H9 (cell line): ENCODE measurements at regions not wholly inside any gene's neighbourhood (a gene's known extent, or its start where the extent isn't known, plus 50 kb on each side); places are given as distances from the start of the nearest gene placed in this dataset.

Source experiments
- DNase-seq: peaks from one replicate; pipeline ENCODE4 v3.0.0-alpha.2; 2017
- H2AFZ ChIP-seq: one replicate; pipeline ENCODE4 v1.6.1; 2013; ENCODE audit warnings: mild to moderate bottlenecking, low read length, control low read depth, moderate library complexity
- H2AK5ac ChIP-seq: 2 replicates; pipeline ENCODE4 v1.6.1; 2013; ENCODE audit warnings: low read length, control low read depth, mixed read lengths; ENCODE audit not compliant: insufficient read length
- H2BK120ac ChIP-seq: one replicate; pipeline ENCODE4 v1.6.1; 2013; ENCODE audit warnings: low read depth, mild to moderate bottlenecking, low read length, control low read depth, inconsistent platforms; ENCODE audit not compliant: poor library complexity, severe bottlenecking
- H2BK12ac ChIP-seq: 2 replicates; pipeline ENCODE4 v1.6.1; 2013; ENCODE audit warnings: low read length, control low read depth, mixed read lengths, low read depth; ENCODE audit not compliant: insufficient read length
- H2BK15ac ChIP-seq: 2 replicates; pipeline ENCODE4 v1.6.1; 2013; ENCODE audit warnings: low read depth, low read length, control low read depth
- H2BK20ac ChIP-seq: one replicate; pipeline ENCODE4 v1.6.1; 2013; ENCODE audit warnings: low read depth, mild to moderate bottlenecking, low read length, control low read depth, inconsistent platforms; ENCODE audit not compliant: poor library complexity, severe bottlenecking
- H2BK5ac ChIP-seq: 2 replicates; pipeline ENCODE4 v1.6.1; 2013; ENCODE audit warnings: low read length, control low read depth, mixed read lengths; ENCODE audit not compliant: insufficient read length
- H3K14ac ChIP-seq: 2 replicates; pipeline ENCODE4 v1.6.1; 2013; ENCODE audit warnings: low read length, control low read depth; ENCODE audit not compliant: insufficient read depth
- H3K18ac ChIP-seq: 2 replicates; pipeline ENCODE4 v1.6.1; 2013; ENCODE audit warnings: low read depth, mild to moderate bottlenecking, mixed read lengths, low read length, control low read depth; ENCODE audit not compliant: insufficient read length
- H3K23ac ChIP-seq: 2 replicates; pipeline ENCODE4 v1.6.1; 2013; ENCODE audit warnings: low read length, control low read depth, mixed read lengths, low read depth; ENCODE audit not compliant: insufficient read length
- H3K23me2 ChIP-seq: 2 replicates; pipeline ENCODE4 v1.6.1; 2013; ENCODE audit warnings: low read depth, mild to moderate bottlenecking, mixed read lengths, low read length, control low read depth; ENCODE audit not compliant: insufficient read length, poor library complexity, severe bottlenecking
- H3K27ac ChIP-seq: 2 replicates; pipeline ENCODE4 v1.5.1; 2013; ENCODE audit warnings: low read length, control low read depth, mixed read lengths, low read depth; ENCODE audit not compliant: insufficient read length
- H3K27me3 ChIP-seq: 2 replicates; pipeline ENCODE4 v1.6.1; 2013; ENCODE audit warnings: low read length, control low read depth, inconsistent platforms; ENCODE audit not compliant: insufficient read depth
- H3K4ac ChIP-seq: 2 replicates; pipeline ENCODE4 v1.6.1; 2013; ENCODE audit warnings: low read depth, mild to moderate bottlenecking, control low read depth, inconsistent platforms, low read length, moderate library complexity
- H3K4me1 ChIP-seq: 2 replicates; pipeline ENCODE4 v1.6.1; 2013; ENCODE audit warnings: low read length, control low read depth, inconsistent platforms; ENCODE audit not compliant: insufficient read depth
- H3K4me2 ChIP-seq: 2 replicates; pipeline ENCODE4 v1.6.1; 2013; ENCODE audit warnings: low read length, control low read depth, mixed read lengths; ENCODE audit not compliant: insufficient read length, insufficient read depth
- H3K56ac ChIP-seq: 2 replicates; pipeline ENCODE4 v1.6.1; 2013; ENCODE audit warnings: low read depth, mild to moderate bottlenecking, mixed read lengths, low read length, control low read depth; ENCODE audit not compliant: insufficient read length
- H3K79me1 ChIP-seq: 2 replicates; pipeline ENCODE4 v1.6.1; 2013; ENCODE audit warnings: low read depth, mild to moderate bottlenecking, moderate library complexity, low read length, control low read depth, inconsistent platforms; ENCODE audit not compliant: insufficient read depth, poor library complexity, severe bottlenecking
- H3K79me2 ChIP-seq: 2 replicates; pipeline ENCODE4 v1.6.1; 2013; ENCODE audit warnings: low read length, control low read depth, inconsistent platforms; ENCODE audit not compliant: insufficient read depth
- H3K9ac ChIP-seq: 2 replicates; pipeline ENCODE4 v1.6.1; 2013; ENCODE audit warnings: low read length, control low read depth, mixed read lengths; ENCODE audit not compliant: insufficient read length; ENCODE audit errors: extremely low read depth
- H3K9me3 ChIP-seq: one replicate; pipeline ENCODE4 v1.6.1; 2013; ENCODE audit warnings: low read depth, low read length, inconsistent platforms; ENCODE audit not compliant: control insufficient read depth
- H3T11ph ChIP-seq: one replicate; pipeline ENCODE4 v1.6.1; 2013; ENCODE audit warnings: mild to moderate bottlenecking, low read length, control low read depth, inconsistent platforms
- H4K20me1 ChIP-seq: one replicate; pipeline ENCODE4 v1.6.1; 2013; ENCODE audit not compliant: control insufficient read depth, insufficient read length, insufficient read depth
- H4K5ac ChIP-seq: 2 replicates; pipeline ENCODE4 v1.6.1; 2013; ENCODE audit warnings: low read depth, mild to moderate bottlenecking, mixed read lengths, low read length, control low read depth; ENCODE audit not compliant: insufficient read length
- H4K8ac ChIP-seq: replicated peaks from 2 replicates; pipeline ENCODE4 v1.6.1; 2013; ENCODE audit warnings: low read length, control low read depth, mixed read lengths, low read depth; ENCODE audit not compliant: insufficient read length
- H4K91ac ChIP-seq: 2 replicates; pipeline ENCODE4 v1.6.1; 2013; ENCODE audit warnings: low read depth, mild to moderate bottlenecking, moderate library complexity, mixed read lengths, low read length, control low read depth; ENCODE audit not compliant: insufficient read length
- H3K27ac Mint-ChIP-seq, 3 experiments: 2 replicates in 2 of 3; 3 replicates in 1 of 3; pipeline ENCODE4 v1.8.0; 2020 to 2021; ENCODE audit warnings: mixed read lengths in 3 of 3, mild to moderate bottlenecking in 1 of 3, moderate library complexity in 1 of 3
- H3K27me3 Mint-ChIP-seq: 2 replicates; pipeline ENCODE4 v1.8.0; 2021; ENCODE audit warnings: low read depth, mild to moderate bottlenecking, moderate library complexity, mixed read lengths
- H3K36me3 Mint-ChIP-seq, 3 experiments: 2 replicates in 2 of 3; 3 replicates in 1 of 3; pipeline ENCODE4 v1.8.0; 2020 to 2021; ENCODE audit warnings: low read depth in 3 of 3, mixed read lengths in 3 of 3; ENCODE audit not compliant: insufficient read depth in 1 of 3
- H3K4me1 Mint-ChIP-seq, 2 experiments: 2 replicates each; pipeline ENCODE4 v1.8.0; 2020; ENCODE audit warnings: mixed read lengths in 2 of 2
- H3K4me3 Mint-ChIP-seq, 2 experiments: 2 replicates in 1 of 2; 3 replicates in 1 of 2; pipeline ENCODE4 v1.8.0; 2020 to 2021; ENCODE audit warnings: mild to moderate bottlenecking in 2 of 2, mixed read lengths in 2 of 2, moderate library complexity in 1 of 2
- H3K9me3 Mint-ChIP-seq, 2 experiments: 2 replicates in 1 of 2; 3 replicates in 1 of 2; pipeline ENCODE4 v1.8.0; 2020; ENCODE audit warnings: mild to moderate bottlenecking in 2 of 2, mixed read lengths in 2 of 2, moderate library complexity in 1 of 2
- WGBS: extraction: QIAGEN DNeasy Blood & Tissue Kit; methylation state at CpG from one replicate; pipeline ENCODE4 v1.1.7; 2013; ENCODE audit warnings: missing lambda C conversion rate, low lambda C conversion rate, mixed read lengths; ENCODE audit not compliant: insufficient read length; ENCODE audit errors: extremely low coverage; 5-methylcytosine and 5-hydroxymethylcytosine counted together
- TF ChIP-seq, protein P1 (sequence below): fragments of 200-600 bp; sonication (generic); conservative IDR thresholded peaks from 3 replicates; pipeline ENCODE4 v1.8.0; 2021; ENCODE audit warnings: antibody characterized with exemption, mild to moderate bottlenecking

DNA sequence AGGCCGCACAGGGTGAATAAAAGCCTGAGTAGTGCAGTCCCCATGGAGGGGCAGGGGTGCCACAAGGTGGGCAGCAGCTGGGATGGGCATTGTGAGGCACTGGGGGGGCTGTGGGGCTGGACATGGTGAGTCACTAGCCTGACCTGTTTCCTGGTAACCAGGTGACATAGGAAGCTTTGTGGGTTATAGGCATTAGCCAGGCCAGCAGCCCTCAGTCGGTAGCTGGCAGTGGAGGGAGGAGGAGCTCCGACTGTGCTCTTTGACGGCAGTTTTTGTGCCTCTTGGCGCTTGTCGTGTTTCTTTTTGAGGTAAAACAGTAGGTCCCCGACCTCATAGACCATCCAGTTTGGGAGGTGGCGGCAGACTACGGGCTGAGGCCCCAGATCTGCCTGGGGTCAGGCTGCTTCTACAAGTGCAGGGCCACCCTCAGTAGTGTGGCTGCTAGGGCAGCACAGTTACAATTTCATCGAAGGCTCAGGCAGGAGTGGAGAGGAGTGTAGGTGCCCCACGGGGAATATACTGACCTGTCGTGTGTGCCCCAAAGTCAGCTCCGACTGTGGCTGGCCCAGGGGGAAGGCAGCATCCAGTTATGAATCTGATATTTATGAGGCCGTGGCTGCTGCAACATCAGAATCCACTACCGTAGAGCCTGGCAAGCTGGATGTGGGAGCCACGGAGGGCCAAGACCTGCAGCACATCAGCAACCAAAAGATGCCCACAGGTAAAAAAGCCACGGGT lies 107.7 kb downstream of the CRYBB2 start:
- Histone ChIP-seq H3K79me1 (no peaks in the 10 kb centered on the region), H3K27ac (no peak overlapping the region), H4K8ac (no peak overlapping the region), H3K27me3 (no peaks in the 10 kb centered on the region), H2BK5ac (no peak overlapping the region), H4K5ac (no peak overlapping the region), H2BK20ac (no peak overlapping the region), H3K56ac (no peak overlapping the region), H2BK15ac (no peak overlapping the region), H2BK120ac (no peak overlapping the region), H3K18ac (no peak overlapping the region), H2AFZ (no peak overlapping the region), H3K4me1 (no peaks in the 10 kb centered on the region), H3K4ac (no peak overlapping the region), H2BK12ac (no peak overlapping the region), H3T11ph (no peak overlapping the region), H3K23me2 (no peaks in the 10 kb centered on the region), H3K4me2 (no peak overlapping the region), H3K79me2 (no peaks in the 10 kb centered on the region), H2AK5ac (no peak overlapping the region), H3K9me3 (no peaks in the 10 kb centered on the region), H4K20me1 (no peaks in the 10 kb centered on the region), H4K91ac (no peak overlapping the region), H3K23ac (no peak overlapping the region), H3K14ac (peak overlapping the region; percentile 53; the same call in 1 of the 2 replicates), H3K9ac (no peak overlapping the region)
- no CpG with 5 or more reads among the region's 17 CpGs for WGBS
- Mint-ChIP-seq H3K27me3 (no peaks in the 10 kb centered on the region), H3K9me3 (no peaks in the 10 kb centered on the region), H3K4me1 (no peaks in the 10 kb centered on the region), H3K4me3 (no peak overlapping the region), H3K36me3 (no peaks in the 10 kb centered on the region), H3K27ac (no peak overlapping the region)
- DNase-seq = no peak
- TF ChIP-seq, protein P1, sequence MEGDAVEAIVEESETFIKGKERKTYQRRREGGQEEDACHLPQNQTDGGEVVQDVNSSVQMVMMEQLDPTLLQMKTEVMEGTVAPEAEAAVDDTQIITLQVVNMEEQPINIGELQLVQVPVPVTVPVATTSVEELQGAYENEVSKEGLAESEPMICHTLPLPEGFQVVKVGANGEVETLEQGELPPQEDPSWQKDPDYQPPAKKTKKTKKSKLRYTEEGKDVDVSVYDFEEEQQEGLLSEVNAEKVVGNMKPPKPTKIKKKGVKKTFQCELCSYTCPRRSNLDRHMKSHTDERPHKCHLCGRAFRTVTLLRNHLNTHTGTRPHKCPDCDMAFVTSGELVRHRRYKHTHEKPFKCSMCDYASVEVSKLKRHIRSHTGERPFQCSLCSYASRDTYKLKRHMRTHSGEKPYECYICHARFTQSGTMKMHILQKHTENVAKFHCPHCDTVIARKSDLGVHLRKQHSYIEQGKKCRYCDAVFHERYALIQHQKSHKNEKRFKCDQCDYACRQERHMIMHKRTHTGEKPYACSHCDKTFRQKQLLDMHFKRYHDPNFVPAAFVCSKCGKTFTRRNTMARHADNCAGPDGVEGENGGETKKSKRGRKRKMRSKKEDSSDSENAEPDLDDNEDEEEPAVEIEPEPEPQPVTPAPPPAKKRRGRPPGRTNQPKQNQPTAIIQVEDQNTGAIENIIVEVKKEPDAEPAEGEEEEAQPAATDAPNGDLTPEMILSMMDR = no peak
